T-cell (primary cell): ENCODE measurements at regions not wholly inside any gene's neighbourhood (a gene's known extent, or its start where the extent isn't known, plus 50 kb on each side); places are given as distances from the start of the nearest gene placed in this dataset.

Experiments used
- ATAC-seq, 4 experiments: fragments of 200-7000 bp in 3 of 4; fragments of 150-1000 bp in 1 of 4; cut with Tn5 transposase; replicated peaks in 1 of 4; 1 replicate in 3 of 4; 2 replicates in 1 of 4; pipeline ENCODE4 v1.10.0; 2021; ENCODE audit warnings: moderate library complexity in 3 of 4, mild to moderate bottlenecking in 2 of 4, moderate number of reproducible peaks in 1 of 4
- CTCF ChIA-PET, 2 donors: fragments of 300-600 bp; sonication (Branson Sonifier 250); formaldehyde crosslinking; loops; one replicate each; lab custom pipeline; 2022; ENCODE audit warnings: antibody characterized with exemption in 2 of 2; lab: Charles Lee
- POLR2A ChIA-PET, 2 donors: fragments of 300-600 bp; sonication (Branson Sonifier 250); formaldehyde crosslinking; loops; one replicate each; lab custom pipeline; 2022; ENCODE audit warnings: antibody characterized with exemption in 2 of 2; lab: Charles Lee
- DNase-seq, 35 experiments: peaks; one replicate each; pipeline versions ENCODE4 v3.0.0 to v3.0.0-alpha.2; 2013 to 2023
- H3K27ac ChIP-seq: one replicate; pipeline ENCODE4 v1.5.1; 2013; ENCODE audit warnings: low read length
- H3K27me3 ChIP-seq, 2 experiments: replicated peaks in 1 of 2; 1 replicate in 1 of 2; 2 replicates in 1 of 2; pipeline versions ENCODE4 v1.6.1 to v1.7.0; 2013; ENCODE audit warnings: low read length in 1 of 2, mixed read lengths in 1 of 2; ENCODE audit not compliant: control insufficient read depth in 2 of 2, insufficient read depth in 2 of 2; ENCODE audit errors: extremely low read depth in 1 of 2
- H3K36me3 ChIP-seq, 2 donors: 1 replicate in 1 of 2; 2 replicates in 1 of 2; pipeline versions ENCODE4 v1.6.1 to v1.7.0; 2013; ENCODE audit warnings: low read length in 1 of 2; ENCODE audit not compliant: control insufficient read depth in 2 of 2, insufficient read depth in 1 of 2; ENCODE audit errors: extremely low read depth in 1 of 2
- H3K4me1 ChIP-seq, 2 experiments: 1 replicate in 1 of 2; 2 replicates in 1 of 2; pipeline versions ENCODE4 v1.6.1 to v1.7.0; 2013; ENCODE audit warnings: low read length in 2 of 2, mixed read lengths in 1 of 2; ENCODE audit not compliant: insufficient read depth in 2 of 2, control insufficient read depth in 1 of 2; ENCODE audit errors: extremely low read depth in 1 of 2
- H3K4me3 ChIP-seq, 2 donors: 1 replicate in 1 of 2; 2 replicates in 1 of 2; pipeline versions ENCODE4 v1.5.1 to v1.7.0; 2013; ENCODE audit warnings: mild to moderate bottlenecking in 2 of 2, low read length in 1 of 2, moderate library complexity in 1 of 2; ENCODE audit not compliant: control insufficient read depth in 1 of 2; ENCODE audit errors: extremely low read depth in 1 of 2
- H3K9me3 ChIP-seq: 2 replicates; pipeline ENCODE4 v1.7.0; 2013
- H3K27ac Mint-ChIP-seq, 2 donors: one replicate each; pipeline ENCODE4 v1.8.0; 2020 to 2021; ENCODE audit warnings: mild to moderate bottlenecking in 2 of 2, mixed read lengths in 2 of 2
- H3K27me3 Mint-ChIP-seq, 2 donors: one replicate each; pipeline ENCODE4 v1.8.0; 2021 to 2022; ENCODE audit warnings: mixed read lengths in 2 of 2
- H3K36me3 Mint-ChIP-seq: one replicate; pipeline ENCODE4 v1.8.0; 2021; ENCODE audit warnings: mixed read lengths
- H3K4me1 Mint-ChIP-seq, 3 donors: one replicate each; pipeline ENCODE4 v1.8.0; 2020 to 2022; ENCODE audit warnings: mixed read lengths in 3 of 3, mild to moderate bottlenecking in 1 of 3
- H3K4me3 Mint-ChIP-seq, 3 donors: one replicate each; pipeline ENCODE4 v1.8.0; 2020 to 2022; ENCODE audit warnings: mild to moderate bottlenecking in 3 of 3, mixed read lengths in 3 of 3, moderate library complexity in 3 of 3
- H3K9me3 Mint-ChIP-seq, 3 donors: one replicate each; pipeline ENCODE4 v1.8.0; 2020 to 2022; ENCODE audit warnings: mixed read lengths in 3 of 3
- WGBS: methylation state at CpG from one replicate; pipeline ENCODE4 v1.1.5; 2013; ENCODE audit warnings: missing lambda C conversion rate; ENCODE audit not compliant: insufficient coverage; 5-methylcytosine and 5-hydroxymethylcytosine counted together

DNA sequence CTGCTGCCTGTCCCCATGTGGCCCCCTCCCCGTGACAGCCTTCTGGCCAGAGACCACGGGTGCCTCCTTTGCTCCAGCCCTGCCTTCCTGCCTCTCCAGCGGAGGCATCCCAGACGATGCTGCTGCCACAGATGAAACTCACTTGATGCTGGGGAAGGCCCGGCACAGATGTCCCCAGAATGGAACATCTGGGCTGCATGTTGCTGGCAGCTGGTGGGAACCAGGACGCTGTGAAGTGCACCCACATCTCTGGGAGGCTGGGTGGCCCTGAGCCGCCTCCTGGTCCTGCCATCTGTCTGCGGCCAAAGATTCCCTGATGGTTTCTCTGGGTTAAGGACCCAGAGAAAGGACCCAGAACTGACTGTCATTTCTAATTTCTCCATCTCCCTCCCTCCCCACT, 51.9 kb upstream of the PTPRS start:
- CTCF ChIA-PET = no interaction called here
- 50% methylated on average over 8 of the region's 8 CpGs for whole genome bisulfite sequencing
- peaks cover 7 to 58% of the 10 kb centered on the region in 2 experiments for H3K27me3 ChIP-seq

DNA sequence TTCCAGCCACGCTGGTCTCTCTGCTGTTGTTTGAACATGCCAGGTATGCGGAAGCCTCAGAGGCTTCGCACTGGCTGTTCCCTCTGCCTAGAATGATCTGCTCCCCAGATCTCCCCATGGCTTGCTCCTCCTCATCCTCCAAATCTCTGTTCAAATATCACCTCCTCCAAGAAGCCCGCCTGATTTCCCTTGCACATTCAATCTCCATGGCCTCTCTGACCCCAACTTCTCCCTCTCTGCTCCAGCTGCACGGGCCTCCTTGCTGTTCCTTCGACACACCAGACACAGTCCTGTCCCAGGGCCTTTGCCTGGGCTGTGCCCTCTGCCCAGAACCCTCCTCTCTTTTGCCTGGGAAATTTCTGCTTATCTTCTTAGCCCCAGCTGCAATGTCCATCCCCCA, 52.5 kb upstream of the PTPRS start:
- no peak for DNase-seq
- H3K4me3 ChIP-seq = no peak overlapping the region
- ATAC-seq = no peak
- ChIA-PET CTCF (no interaction called here), POLR2A (no interaction called here)
- no peak overlapping the region for H3K4me3 Mint-ChIP-seq
- H3K27ac Mint-ChIP-seq = peak overlapping the region in 1 of 2 donors; percentile 5
- peaks cover 3 to 7% (median 4%) of the 10 kb centered on the region in 3 donors for H3K9me3 Mint-ChIP-seq
- no peaks in the 10 kb centered on the region for H3K36me3 Mint-ChIP-seq
- peaks cover 7 to 64% of the 10 kb centered on the region in 2 experiments for H3K27me3 ChIP-seq
- H3K27me3 Mint-ChIP-seq = peaks cover 42 to 75% of the 10 kb centered on the region in 2 donors
- H3K9me3 ChIP-seq = no peaks in the 10 kb centered on the region
- no peaks in the 10 kb centered on the region for H3K36me3 ChIP-seq
- no peak overlapping the region for H3K27ac ChIP-seq
- H3K4me1 ChIP-seq = peaks cover 0 to 3% of the 10 kb centered on the region in 2 experiments
- H3K4me1 Mint-ChIP-seq = peaks cover 0 to 5% (median 0%) of the 10 kb centered on the region in 3 donors
- 63% methylated on average over 6 of the region's 6 CpGs for WGBS

More for the DNA sequence above, 51.9 kb upstream of the PTPRS start:
- Histone ChIP-seq H3K27ac (no peak overlapping the region), H3K4me3 (no peak overlapping the region), H3K4me1 (no peaks in the 10 kb centered on the region), H3K9me3 (no peaks in the 10 kb centered on the region), H3K36me3 (no peaks in the 10 kb centered on the region)
- H3K27ac Mint-ChIP-seq = peak overlapping the region in 1 of 2 donors; percentile 5
- no peak overlapping the region for H3K4me3 Mint-ChIP-seq
- POLR2A ChIA-PET = no interaction called here
- H3K9me3 Mint-ChIP-seq = peaks cover 3 to 9% (median 4%) of the 10 kb centered on the region in 3 donors
- peaks cover 45 to 72% of the 10 kb centered on the region in 2 donors for H3K27me3 Mint-ChIP-seq
- no peaks in the 10 kb centered on the region for H3K36me3 Mint-ChIP-seq
- ATAC-seq (no peak), DNase-seq (no peak)
- H3K4me1 Mint-ChIP-seq = peaks cover 0 to 5% (median 0%) of the 10 kb centered on the region in 3 donors

DNA sequence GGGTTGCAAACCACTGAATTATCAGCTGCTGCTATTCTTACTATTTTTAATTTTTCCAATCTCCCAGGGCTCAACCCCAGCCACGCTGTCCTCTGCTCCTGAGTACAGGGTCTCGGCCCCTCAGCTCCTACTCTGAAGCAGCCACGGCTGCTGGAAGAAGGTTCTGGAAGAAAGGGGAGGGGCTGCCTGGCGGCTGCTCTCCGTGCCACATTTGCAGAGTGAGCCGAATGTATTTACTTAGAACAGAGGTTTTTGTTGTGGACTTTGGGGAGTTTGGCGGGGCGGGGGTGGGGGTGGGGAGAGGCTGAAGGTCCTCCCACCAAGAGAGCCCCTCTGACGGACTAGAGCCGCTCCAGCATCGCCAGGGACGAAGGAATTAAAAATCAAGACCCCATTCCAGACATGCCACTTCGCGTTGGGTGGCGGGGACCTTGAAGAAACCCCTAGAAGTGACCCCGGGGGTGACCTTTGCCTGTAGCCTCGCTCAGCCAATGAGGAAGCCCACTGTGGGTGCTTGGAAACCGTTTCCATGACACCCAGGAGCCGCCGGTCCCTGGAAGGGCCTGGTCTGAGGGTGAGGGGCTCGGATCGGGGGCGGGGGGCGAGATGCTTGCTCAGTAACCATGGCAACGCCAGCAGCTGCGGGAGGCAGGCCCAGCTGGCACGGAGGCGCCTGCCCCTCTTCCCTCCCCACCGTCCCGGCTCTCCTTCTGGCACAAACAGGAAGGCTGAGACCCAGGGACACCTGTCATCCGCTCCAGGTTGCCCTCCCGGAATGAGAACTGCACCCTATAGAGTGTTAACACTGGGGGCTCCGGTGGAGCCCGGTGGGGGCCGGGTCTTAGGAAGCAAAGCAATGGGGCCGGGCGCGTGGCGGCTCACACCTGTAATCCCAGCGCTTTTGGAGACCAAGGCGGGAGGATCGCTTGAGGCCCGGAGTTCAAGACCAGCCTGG, 54.2 kb upstream of the PTPRS start:
- H3K9me3 Mint-ChIP-seq = peaks cover 0 to 7% (median 0%) of the 10 kb centered on the region in 3 donors
- no peak overlapping the region for H3K27ac ChIP-seq
- H3K27ac Mint-ChIP-seq = no peak overlapping the region
- ChIA-PET CTCF (interaction anchor here in 1 of 2 donors (0.7 kb wide), 1 partner anchor 170 kb away, joined by 3 read pairs; no protein-coding TSS in a partner anchor), POLR2A (no interaction called here)
- peaks cover 0 to 5% (median 0%) of the 10 kb centered on the region in 3 donors for H3K4me1 Mint-ChIP-seq
- H3K36me3 Mint-ChIP-seq = no peaks in the 10 kb centered on the region
- peaks cover 7 to 70% of the 10 kb centered on the region in 2 experiments for H3K27me3 ChIP-seq
- 28% methylated on average over 19 of the region's 43 CpGs for whole genome bisulfite sequencing
- H3K27me3 Mint-ChIP-seq = peaks cover 42 to 74% of the 10 kb centered on the region in 2 donors
- ATAC-seq (no peak), DNase-seq (no peak)
- no peak overlapping the region for H3K4me3 ChIP-seq
- no peaks in the 10 kb centered on the region for H3K9me3 ChIP-seq
- no peak overlapping the region for H3K4me3 Mint-ChIP-seq
- H3K4me1 ChIP-seq = peaks cover 0 to 3% of the 10 kb centered on the region in 2 experiments
- no peaks in the 10 kb centered on the region for H3K36me3 ChIP-seq

DNA sequence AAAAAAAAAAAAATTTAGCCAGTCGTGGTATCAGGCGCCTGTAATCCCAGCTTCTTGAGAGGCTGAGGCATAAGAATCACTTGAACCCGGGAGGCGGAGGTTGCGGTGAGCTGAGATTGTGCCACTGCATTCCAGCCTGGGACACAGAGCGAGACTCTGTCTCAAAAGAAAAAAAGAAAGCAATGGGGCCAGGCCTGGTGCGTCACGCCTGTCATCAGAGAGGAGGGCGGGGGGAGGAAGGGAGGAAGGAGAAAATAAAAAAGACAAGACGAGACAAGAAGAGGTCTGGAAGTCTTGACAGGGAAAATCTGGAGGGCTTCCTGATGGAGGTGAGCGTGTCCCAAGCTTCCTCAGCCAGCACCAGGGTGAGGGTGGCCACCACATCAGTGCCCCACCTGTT, 54.9 kb upstream of the PTPRS start:
- H3K4me3 Mint-ChIP-seq = no peak overlapping the region
- peaks cover 7 to 73% of the 10 kb centered on the region in 2 experiments for H3K27me3 ChIP-seq
- H3K9me3 ChIP-seq = no peaks in the 10 kb centered on the region
- H3K4me1 ChIP-seq = peaks cover 0 to 3% of the 10 kb centered on the region in 2 experiments
- no peak overlapping the region for H3K4me3 ChIP-seq
- H3K36me3 ChIP-seq = no peaks in the 10 kb centered on the region
- H3K36me3 Mint-ChIP-seq = no peaks in the 10 kb centered on the region
- no peak for DNase-seq
- peaks cover 42 to 73% of the 10 kb centered on the region in 2 donors for H3K27me3 Mint-ChIP-seq
- CTCF ChIA-PET = no interaction called here
- peaks cover 0 to 5% (median 0%) of the 10 kb centered on the region in 3 donors for H3K4me1 Mint-ChIP-seq
- 62% methylated on average over 6 of the region's 11 CpGs for WGBS
- POLR2A ChIA-PET = no interaction called here
- H3K27ac ChIP-seq = no peak overlapping the region
- no peak for ATAC-seq
- H3K27ac Mint-ChIP-seq = no peak overlapping the region
- peaks cover 0 to 7% (median 0%) of the 10 kb centered on the region in 3 donors for H3K9me3 Mint-ChIP-seq

DNA sequence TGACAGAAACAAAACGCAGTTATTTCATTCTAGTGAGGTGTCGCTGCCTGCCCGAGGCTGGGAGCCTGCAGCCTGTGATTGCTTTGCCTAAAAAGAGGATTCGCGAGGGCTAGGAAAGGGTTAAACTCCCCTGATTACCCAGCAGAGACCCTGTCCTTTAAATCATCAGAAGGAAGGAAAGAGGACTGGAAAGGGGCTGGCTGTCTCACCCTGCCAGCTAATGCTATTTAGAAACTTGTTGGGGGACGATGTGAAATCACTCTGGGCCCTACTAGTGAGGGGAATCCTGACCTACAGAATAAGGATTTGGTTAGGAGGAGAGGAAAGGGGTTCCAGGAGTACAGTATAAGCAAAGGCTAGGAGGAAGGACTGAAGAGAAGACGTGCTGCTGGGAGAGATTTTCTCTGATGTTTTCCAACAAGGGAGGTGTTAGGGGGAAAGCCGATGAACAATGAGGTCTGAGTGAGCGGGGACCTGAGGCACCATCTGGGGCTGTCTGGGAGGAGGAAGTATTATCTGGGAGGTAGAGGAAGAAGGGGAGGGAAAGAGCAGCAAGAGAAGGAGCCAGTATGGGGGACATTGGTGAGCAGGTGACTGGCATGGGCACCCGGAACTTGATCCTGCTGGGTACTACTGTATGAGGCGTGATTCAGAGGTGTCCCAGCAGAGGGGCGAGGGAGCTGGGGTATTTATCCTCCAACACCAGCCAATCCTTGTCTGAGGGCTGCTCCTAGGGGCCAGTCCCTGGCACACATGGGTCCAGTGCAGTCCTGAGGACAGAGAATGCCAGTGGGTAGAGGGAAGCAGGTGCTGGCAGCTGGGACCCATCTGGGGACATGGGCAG, 55.7 kb upstream of the PTPRS start:
- POLR2A ChIA-PET = no interaction called here
- Mint-ChIP-seq H3K27me3 (peaks cover 44 to 70% of the 10 kb centered on the region in 2 donors), H3K4me3 (no peak overlapping the region), H3K36me3 (no peaks in the 10 kb centered on the region), H3K9me3 (peaks cover 0 to 7% (median 0%) of the 10 kb centered on the region in 3 donors), H3K4me1 (peaks cover 0 to 5% (median 0%) of the 10 kb centered on the region in 3 donors), H3K27ac (peak overlapping the region in 1 of 2 donors; percentile 4)
- Histone ChIP-seq H3K9me3 (no peaks in the 10 kb centered on the region), H3K27ac (no peak overlapping the region), H3K4me1 (peaks cover 0 to 3% of the 10 kb centered on the region in 2 experiments), H3K36me3 (no peaks in the 10 kb centered on the region), H3K27me3 (peaks cover 7 to 72% of the 10 kb centered on the region in 2 experiments), H3K4me3 (no peak overlapping the region)
- CTCF ChIA-PET = no interaction called here
- 4% methylated on average over 4 of the region's 12 CpGs for WGBS
- no peak for DNase-seq
- ATAC-seq = no peak

DNA sequence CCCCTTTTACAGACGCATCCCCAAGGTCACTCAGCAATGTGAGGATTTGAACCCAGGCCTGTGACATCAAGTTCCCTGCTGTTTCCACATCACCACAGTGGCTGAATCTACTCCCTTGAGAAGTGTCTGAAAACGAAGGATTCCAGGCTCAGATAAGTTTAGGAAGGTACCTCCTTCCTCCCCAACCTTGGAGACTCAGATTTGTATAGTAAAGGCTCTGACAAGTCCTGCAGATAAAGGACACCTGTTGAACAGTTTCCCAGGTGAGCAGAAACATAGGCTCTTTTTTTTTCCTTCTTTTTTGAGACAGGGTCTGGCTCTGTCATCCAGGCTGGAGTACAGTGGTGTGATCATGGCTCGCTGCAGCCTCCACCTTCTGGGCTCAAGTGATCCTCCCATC, 56.4 kb upstream of the PTPRS start:
- no peak overlapping the region for H3K27ac ChIP-seq
- H3K36me3 ChIP-seq = no peaks in the 10 kb centered on the region
- peaks cover 0 to 3% of the 10 kb centered on the region in 2 experiments for H3K4me1 ChIP-seq
- H3K4me3 ChIP-seq = no peak overlapping the region
- H3K4me3 Mint-ChIP-seq = no peak overlapping the region
- ATAC-seq (no peak), DNase-seq (no peak)
- 43% methylated on average over 2 of the region's 3 CpGs for WGBS
- H3K27me3 Mint-ChIP-seq = peaks cover 40 to 65% of the 10 kb centered on the region in 2 donors
- peaks cover 0 to 7% (median 0%) of the 10 kb centered on the region in 3 donors for H3K9me3 Mint-ChIP-seq
- peaks cover 7 to 69% of the 10 kb centered on the region in 2 experiments for H3K27me3 ChIP-seq
- H3K9me3 ChIP-seq = no peaks in the 10 kb centered on the region
- H3K27ac Mint-ChIP-seq = no peak overlapping the region
- ChIA-PET CTCF (no interaction called here), POLR2A (no interaction called here)
- H3K36me3 Mint-ChIP-seq = no peaks in the 10 kb centered on the region
- H3K4me1 Mint-ChIP-seq = peaks cover 0 to 5% (median 0%) of the 10 kb centered on the region in 3 donors
